ENCODE measurements at regions not wholly inside any gene's neighbourhood (a gene's known extent, or its start where the extent isn't known, plus 50 kb on each side); places are given as distances from the start of the nearest gene placed in this dataset.

- no peaks in the 10 kb centered on the region for H3K27me3 ChIP-seq (ENCODE audit: insufficient read depth, low read depth, severe bottlenecking)
These were observed 393.2 kb upstream of the ATXN7L3B start for GRCh38 chr12:74144396-74144795.

GRCh38 chr12:74145328-74145727, 392.3 kb upstream of the ATXN7L3B start:
- no peak for TF ChIP-seq CTCF (IDR thresholded peaks at IDR 0.05; ENCODE audit: low read depth, low read length)
- H3K27ac ChIP-seq = no peak overlapping the region
- no peaks in the 10 kb centered on the region for H3K36me3 ChIP-seq
- no peak overlapping the region for H3K4me3 ChIP-seq (ENCODE audit: low read depth, low read length)
- DNase-seq = no peak
- H3K27me3 ChIP-seq (ENCODE audit: insufficient read depth, low read depth, severe bottlenecking) = no peaks in the 10 kb centered on the region
- H3K9me3 ChIP-seq (ENCODE audit: severe bottlenecking) = no peaks in the 10 kb centered on the region

More at GRCh38 chr12:74144396-74144795, 393.2 kb upstream of the ATXN7L3B start:
- no peaks in the 10 kb centered on the region for H3K9me3 ChIP-seq (ENCODE audit: severe bottlenecking)
- DNase-seq = no peak
- TF ChIP-seq CTCF (IDR thresholded peaks at IDR 0.05; ENCODE audit: low read depth, low read length) = no peak
- no peaks in the 10 kb centered on the region for H3K36me3 ChIP-seq
- H3K4me3 ChIP-seq (ENCODE audit: low read depth, low read length) = no peak overlapping the region
- no peak overlapping the region for H3K27ac ChIP-seq

DNA sequence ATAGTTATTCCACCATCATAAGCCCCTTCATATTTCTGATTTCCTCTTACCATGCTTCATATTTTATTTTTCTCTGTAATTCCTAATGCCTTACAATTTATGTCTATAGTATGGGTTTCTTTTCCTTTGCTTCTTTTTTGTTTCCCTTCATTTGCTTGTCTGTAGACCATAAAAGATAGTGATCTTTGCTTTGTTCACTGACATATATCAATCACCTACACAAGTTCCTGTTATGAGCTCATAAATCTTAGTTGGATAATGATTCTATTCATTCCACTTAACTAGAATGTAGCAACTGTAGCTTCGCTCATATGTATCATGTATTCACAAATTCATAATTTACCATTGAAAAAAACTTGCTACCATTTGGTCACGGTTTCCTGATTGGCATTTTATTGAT, 388.8 kb upstream of the ATXN7L3B start:
- Histone ChIP-seq H3K27ac (no peak overlapping the region), H3K4me3 (ENCODE audit: low read depth, low read length) (no peak overlapping the region), H3K9me3 (ENCODE audit: severe bottlenecking) (no peaks in the 10 kb centered on the region), H3K36me3 (no peaks in the 10 kb centered on the region), H3K27me3 (ENCODE audit: insufficient read depth, low read depth, severe bottlenecking) (no peaks in the 10 kb centered on the region)
- no peak for TF ChIP-seq CTCF (IDR thresholded peaks at IDR 0.05; ENCODE audit: low read depth, low read length)
- no peak for DNase-seq

DNA sequence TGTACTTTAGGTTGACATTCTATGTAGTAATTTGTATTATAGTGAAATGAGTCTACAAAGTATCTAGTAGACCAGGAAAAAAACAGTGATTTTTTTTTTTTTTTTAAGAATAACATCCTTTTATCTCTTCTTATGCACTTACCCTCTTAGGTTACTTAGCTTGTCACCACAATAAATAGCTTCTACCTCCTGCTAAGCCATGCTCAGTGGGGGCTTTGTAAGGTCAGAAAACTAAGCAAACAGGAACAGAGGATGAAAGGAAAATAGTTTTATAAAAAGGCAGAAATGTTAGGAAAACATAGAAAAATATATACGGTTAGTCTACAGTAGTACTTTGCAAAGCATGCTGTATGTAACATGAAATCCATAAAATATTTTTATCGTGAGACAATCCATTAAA, 385.3 kb upstream of the ATXN7L3B start:
- DNase-seq = no peak
- no peak overlapping the region for H3K27ac ChIP-seq
- H3K4me3 ChIP-seq (ENCODE audit: low read depth, low read length) = no peak overlapping the region
- H3K9me3 ChIP-seq (ENCODE audit: severe bottlenecking) = no peaks in the 10 kb centered on the region
- no peak for TF ChIP-seq CTCF (IDR thresholded peaks at IDR 0.05; ENCODE audit: low read depth, low read length)
- no peaks in the 10 kb centered on the region for H3K36me3 ChIP-seq
- H3K27me3 ChIP-seq (ENCODE audit: insufficient read depth, low read depth, severe bottlenecking) = no peaks in the 10 kb centered on the region

DNA sequence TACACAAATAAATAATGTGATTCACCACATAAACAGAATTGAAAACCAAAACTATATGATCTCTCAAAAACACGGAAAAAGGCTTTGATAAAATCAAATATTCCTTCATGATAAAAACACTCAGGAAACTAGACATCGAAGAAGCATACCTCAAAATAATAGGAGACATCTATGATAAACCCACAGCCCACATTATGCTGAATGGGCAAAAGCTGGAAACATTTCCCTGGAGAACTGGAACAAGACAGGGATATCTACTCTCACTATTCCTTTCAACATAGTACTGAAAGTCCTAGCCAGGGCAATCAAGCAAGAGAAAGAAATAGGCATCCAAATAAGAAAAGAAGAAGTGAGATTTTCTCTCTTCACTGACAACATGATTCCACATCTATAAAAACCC, 371.5 kb upstream of the ATXN7L3B start:
- H3K9me3 ChIP-seq (ENCODE audit: severe bottlenecking) = no peaks in the 10 kb centered on the region
- TF ChIP-seq CTCF (IDR thresholded peaks at IDR 0.05; ENCODE audit: low read depth, low read length) = no peak
- no peak for DNase-seq
- no peaks in the 10 kb centered on the region for H3K27me3 ChIP-seq (ENCODE audit: insufficient read depth, low read depth, severe bottlenecking)
- no peak overlapping the region for H3K4me3 ChIP-seq (ENCODE audit: low read depth, low read length)
- no peak overlapping the region for H3K27ac ChIP-seq
- H3K36me3 ChIP-seq = no peaks in the 10 kb centered on the region

DNA sequence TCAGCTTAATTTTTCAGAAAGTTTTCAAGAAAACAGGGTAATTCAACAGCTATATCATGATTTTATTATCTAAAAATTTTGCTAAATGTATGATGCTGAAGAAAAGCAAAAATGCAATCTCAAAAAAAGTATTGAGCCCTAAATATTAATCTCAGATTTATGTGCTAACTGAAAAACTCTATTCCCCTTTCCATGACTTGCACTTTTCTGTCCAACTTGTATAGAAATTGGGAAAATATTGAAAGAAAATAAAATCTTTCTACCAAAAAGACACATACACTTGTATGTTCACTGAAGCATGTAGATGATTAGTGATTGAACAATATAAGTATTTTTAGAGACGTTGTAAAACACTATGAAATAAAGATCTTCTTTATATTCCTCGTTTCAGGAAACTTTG, 368.0 kb upstream of the ATXN7L3B start:
- Histone ChIP-seq H3K27ac (no peak overlapping the region), H3K27me3 (ENCODE audit: insufficient read depth, low read depth, severe bottlenecking) (no peaks in the 10 kb centered on the region), H3K4me3 (ENCODE audit: low read depth, low read length) (no peak overlapping the region), H3K36me3 (no peaks in the 10 kb centered on the region), H3K9me3 (ENCODE audit: severe bottlenecking) (no peaks in the 10 kb centered on the region)
- TF ChIP-seq CTCF (IDR thresholded peaks at IDR 0.05; ENCODE audit: low read depth, low read length) = no peak
- no peak for DNase-seq

All from WERI-Rb-1 (cell line).